Central memory CD4-positive, alpha-beta T cell (primary cell): ENCODE measurements at regions not wholly inside any gene's neighbourhood (a gene's known extent, or its start where the extent isn't known, plus 50 kb on each side); places are given as distances from the start of the nearest gene placed in this dataset.

ENCODE experiments used
- DNase-seq: peaks from one replicate; pipeline ENCODE4 v3.0.0; 2022

- no peak for DNase-seq
Observed at GRCh38 chr6:19039287-19039686, 652.1 kb downstream of the RNF144B start.

GRCh38 chr6:19041906-19042305, 654.8 kb downstream of the RNF144B start:
- no peak for DNase-seq

- no peak for DNase-seq
Observed at GRCh38 chr6:19042420-19042819, 655.3 kb downstream of the RNF144B start.

- DNase-seq = no peak
Observed at GRCh38 chr6:19050765-19051164, 663.6 kb downstream of the RNF144B start.

- no peak for DNase-seq
Observed at GRCh38 chr6:19052219-19052618, 665.1 kb downstream of the RNF144B start.

- no peak for DNase-seq
Observed at GRCh38 chr6:19059102-19059501, 672.0 kb downstream of the RNF144B start.

GRCh38 chr6:19067165-19067564, 680.0 kb downstream of the RNF144B start:
- no peak for DNase-seq

- no peak for DNase-seq
Observed at GRCh38 chr6:19070520-19070919, 683.4 kb downstream of the RNF144B start.

GRCh38 chr6:19083801-19084200, 696.7 kb downstream of the RNF144B start:
- no peak for DNase-seq

GRCh38 chr6:19086480-19086879, 699.3 kb downstream of the RNF144B start:
- DNase-seq = no peak

- DNase-seq = no peak
Observed at GRCh38 chr6:19087296-19087695, 700.1 kb downstream of the RNF144B start.

- DNase-seq = no peak
Observed at GRCh38 chr6:19087897-19088296, 700.7 kb downstream of the RNF144B start.

GRCh38 chr6:19100752-19101151, 713.6 kb downstream of the RNF144B start:
- no peak for DNase-seq

- DNase-seq = no peak
Observed at GRCh38 chr6:19102936-19103335, 715.8 kb downstream of the RNF144B start.

GRCh38 chr6:19107468-19107867, 720.3 kb downstream of the RNF144B start:
- no peak for DNase-seq

GRCh38 chr6:19121521-19121920, 715.6 kb upstream of the ID4 start:
- DNase-seq = no peak

GRCh38 chr6:19127081-19127480, 710.1 kb upstream of the ID4 start:
- no peak for DNase-seq

- no peak for DNase-seq
Observed at GRCh38 chr6:19128701-19129100, 708.5 kb upstream of the ID4 start.

GRCh38 chr6:19135706-19136105, 701.5 kb upstream of the ID4 start:
- DNase-seq = no peak

GRCh38 chr6:19137505-19137904, 699.7 kb upstream of the ID4 start:
- DNase-seq = no peak

- DNase-seq = no peak
Observed at GRCh38 chr6:19142275-19142674, 694.9 kb upstream of the ID4 start.

- no peak for DNase-seq
Observed at GRCh38 chr6:19150307-19150706, 686.9 kb upstream of the ID4 start.

GRCh38 chr6:19153270-19153980, 683.7 kb upstream of the ID4 start:
- no peak for DNase-seq

- DNase-seq = no peak
Observed at GRCh38 chr6:19153981-19154295, 683.2 kb upstream of the ID4 start.

GRCh38 chr6:19156443-19156842, 680.7 kb upstream of the ID4 start:
- DNase-seq = no peak

- DNase-seq = no peak
Observed at GRCh38 chr6:19157486-19157885, 679.7 kb upstream of the ID4 start.
